Mononuclear cell (primary cell): ENCODE measurements at regions not wholly inside any gene's neighbourhood (a gene's known extent, or its start where the extent isn't known, plus 50 kb on each side); places are given as distances from the start of the nearest gene placed in this dataset.

Experiments used
- H3K27me3 ChIP-seq: 2 replicates; pipeline ENCODE4 v1.6.0; 2011; ENCODE audit warnings: low read length, control low read depth; ENCODE audit not compliant: insufficient read depth
- H3K4me1 ChIP-seq: 2 replicates; pipeline ENCODE4 v1.5.1; 2011; ENCODE audit warnings: mild to moderate bottlenecking, low read length, control low read depth; ENCODE audit not compliant: insufficient read depth
- H3K4me3 ChIP-seq: 2 replicates; pipeline ENCODE4 v1.5.1; 2011; ENCODE audit warnings: mild to moderate bottlenecking, low read length, moderate library complexity
- H3K9me3 ChIP-seq: 2 replicates; pipeline ENCODE4 v1.5.1; 2011; ENCODE audit warnings: low read depth, mild to moderate bottlenecking, control low read depth, low read length

- peaks cover 9% of the 10 kb centered on the region for H3K4me1 ChIP-seq
- no peaks in the 10 kb centered on the region for H3K9me3 ChIP-seq
Measured at GRCh38 chr5:120241400-120241799, 222.7 kb upstream of the PRR16 start.

DNA sequence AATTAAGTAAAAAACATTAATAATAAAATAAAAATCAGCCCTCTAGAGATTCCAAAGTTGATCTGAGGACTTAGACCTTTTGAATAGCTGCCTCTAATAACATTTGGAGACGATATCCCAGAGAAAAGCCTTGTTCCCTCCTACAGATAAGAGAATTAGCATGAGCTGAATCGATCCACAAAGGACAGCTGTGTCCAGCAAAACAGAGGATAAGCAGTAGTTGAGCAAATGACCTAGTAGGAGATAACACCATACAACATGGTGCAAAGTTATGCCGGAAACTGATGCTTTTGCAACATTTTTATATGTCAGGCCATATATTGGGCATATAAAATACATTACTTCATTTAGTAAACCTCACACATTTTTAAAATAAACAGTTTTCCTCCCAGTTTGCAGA, 212.2 kb upstream of the PRR16 start:
- no peaks in the 10 kb centered on the region for H3K27me3 ChIP-seq
- H3K4me3 ChIP-seq, result no peak overlapping the region
- H3K4me1 ChIP-seq, result no peaks in the 10 kb centered on the region
- no peaks in the 10 kb centered on the region for H3K9me3 ChIP-seq

More at GRCh38 chr5:120241400-120241799, 222.7 kb upstream of the PRR16 start:
- no peak overlapping the region for H3K4me3 ChIP-seq
- no peaks in the 10 kb centered on the region for H3K27me3 ChIP-seq

GRCh38 chr5:120252839-120253238, 211.3 kb upstream of the PRR16 start:
- Histone ChIP-seq H3K9me3 (no peaks in the 10 kb centered on the region), H3K27me3 (no peaks in the 10 kb centered on the region), H3K4me3 (no peak overlapping the region), H3K4me1 (peaks cover 3% of the 10 kb centered on the region)

DNA sequence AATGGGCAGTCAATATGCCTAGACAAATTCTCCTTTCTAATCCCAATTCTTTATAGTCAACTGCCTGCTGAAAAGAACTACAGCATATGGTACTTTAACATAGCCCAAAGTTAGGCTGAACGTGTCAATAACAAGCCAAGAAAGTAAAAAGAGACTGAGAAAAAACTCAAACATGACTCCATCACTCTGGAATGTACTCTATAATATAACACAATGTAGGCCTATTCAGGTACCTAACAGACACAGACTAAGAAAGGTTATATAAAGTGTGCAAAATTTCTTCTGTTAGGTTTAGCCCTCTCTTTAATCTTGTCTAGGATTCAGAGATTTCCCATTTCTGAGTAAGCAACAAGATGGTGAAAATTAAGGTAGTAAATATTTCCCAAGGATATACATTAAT, 209.7 kb upstream of the PRR16 start:
- Histone ChIP-seq H3K4me3 (no peak overlapping the region), H3K27me3 (no peaks in the 10 kb centered on the region), H3K4me1 (peaks cover 8% of the 10 kb centered on the region), H3K9me3 (no peaks in the 10 kb centered on the region)

DNA sequence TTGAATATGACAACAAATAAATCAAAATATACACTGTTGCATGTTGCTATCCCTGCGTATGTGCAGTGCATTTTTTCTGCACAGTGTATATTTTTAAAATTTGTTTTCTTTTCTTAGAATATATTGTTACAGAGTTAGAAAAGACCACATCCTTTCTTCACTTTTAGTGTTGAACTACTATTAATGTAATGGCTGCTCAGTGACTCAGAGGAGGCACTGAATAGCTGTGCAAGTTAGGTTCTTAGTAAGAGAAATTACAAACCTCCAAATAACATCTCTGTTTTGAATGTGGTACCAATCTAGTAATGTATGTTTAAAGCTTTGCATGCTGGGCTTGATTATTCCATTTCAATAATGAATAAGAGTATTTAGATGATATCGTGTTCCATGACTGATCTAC, 208.9 kb upstream of the PRR16 start:
- Histone ChIP-seq H3K4me3 (no peak overlapping the region), H3K4me1 (peaks cover 8% of the 10 kb centered on the region), H3K9me3 (no peaks in the 10 kb centered on the region), H3K27me3 (no peaks in the 10 kb centered on the region)

DNA sequence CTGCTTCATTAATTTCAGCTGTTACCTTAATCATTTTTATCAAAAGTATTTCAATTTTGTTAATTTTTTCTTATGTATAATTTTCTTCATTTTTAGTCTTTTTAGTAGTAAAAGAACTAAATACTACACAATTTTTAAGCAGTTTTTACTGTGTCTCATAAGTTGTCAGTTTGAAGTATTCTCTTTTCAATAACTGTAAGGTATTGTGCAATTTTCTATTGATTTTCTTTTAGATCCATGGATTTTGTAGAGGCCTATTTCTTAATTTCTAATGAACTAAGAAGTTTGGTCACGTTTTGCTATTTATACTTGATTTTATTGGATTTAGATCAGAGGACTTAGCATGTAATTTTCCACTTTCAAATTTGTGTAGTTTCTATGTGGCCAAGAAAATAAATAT, 207.7 kb upstream of the PRR16 start:
- Histone ChIP-seq H3K27me3 (no peaks in the 10 kb centered on the region), H3K4me1 (peaks cover 8% of the 10 kb centered on the region), H3K4me3 (no peak overlapping the region), H3K9me3 (no peaks in the 10 kb centered on the region)

- no peak overlapping the region for H3K4me3 ChIP-seq
- no peaks in the 10 kb centered on the region for H3K27me3 ChIP-seq
- peaks cover 8% of the 10 kb centered on the region for H3K4me1 ChIP-seq
- no peaks in the 10 kb centered on the region for H3K9me3 ChIP-seq
Measured at GRCh38 chr5:120257358-120257971, 206.6 kb upstream of the PRR16 start.

DNA sequence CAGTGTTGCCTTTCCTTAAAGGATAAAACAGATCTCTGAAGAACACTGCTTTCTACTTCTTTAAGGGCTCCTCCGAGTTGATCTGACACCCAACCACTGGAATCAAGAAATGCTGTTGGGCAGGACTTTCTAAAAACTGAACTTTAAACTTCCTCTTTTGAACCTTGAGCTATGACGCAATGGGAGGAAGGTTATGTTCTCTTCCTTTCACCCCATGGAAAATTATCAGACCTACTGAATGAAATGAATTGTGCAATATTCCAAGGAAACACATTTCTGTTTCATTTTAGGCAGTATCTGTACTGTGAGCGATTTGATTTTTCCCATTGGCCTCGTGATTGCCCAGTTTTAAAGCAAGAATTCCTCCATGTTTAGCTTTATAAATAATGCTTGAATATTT, 206.0 kb upstream of the PRR16 start:
- Histone ChIP-seq H3K27me3 (no peaks in the 10 kb centered on the region), H3K4me3 (no peak overlapping the region), H3K9me3 (no peaks in the 10 kb centered on the region), H3K4me1 (peaks cover 8% of the 10 kb centered on the region)

- Histone ChIP-seq H3K4me1 (peaks cover 8% of the 10 kb centered on the region), H3K9me3 (no peaks in the 10 kb centered on the region)
Measured at GRCh38 chr5:120260651-120261050, 203.4 kb upstream of the PRR16 start.

DNA sequence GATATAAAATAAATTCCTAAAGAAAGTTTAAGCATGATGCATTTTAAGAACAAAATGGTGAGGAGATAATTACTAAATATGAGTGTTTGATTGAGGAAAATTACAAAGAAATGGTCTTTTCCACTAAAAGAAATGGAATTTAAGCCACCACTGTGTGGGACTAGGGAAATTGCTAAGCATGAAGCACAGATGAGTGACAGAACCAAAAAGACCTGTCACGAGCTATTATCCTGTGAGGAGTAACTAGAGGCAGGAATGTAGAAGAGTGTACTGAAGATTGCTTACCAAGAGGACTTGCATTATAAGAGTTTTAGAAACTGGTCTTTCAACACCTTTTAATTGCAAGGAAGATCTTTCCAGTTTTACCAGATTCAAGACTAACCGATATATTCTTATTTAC, 193.6 kb upstream of the PRR16 start:
- Histone ChIP-seq H3K27me3 (no peaks in the 10 kb centered on the region), H3K4me3 (no peak overlapping the region), H3K9me3 (no peaks in the 10 kb centered on the region), H3K4me1 (no peaks in the 10 kb centered on the region)

More at GRCh38 chr5:120260651-120261050, 203.4 kb upstream of the PRR16 start:
- no peak overlapping the region for H3K4me3 ChIP-seq
- H3K27me3 ChIP-seq, result no peaks in the 10 kb centered on the region

DNA sequence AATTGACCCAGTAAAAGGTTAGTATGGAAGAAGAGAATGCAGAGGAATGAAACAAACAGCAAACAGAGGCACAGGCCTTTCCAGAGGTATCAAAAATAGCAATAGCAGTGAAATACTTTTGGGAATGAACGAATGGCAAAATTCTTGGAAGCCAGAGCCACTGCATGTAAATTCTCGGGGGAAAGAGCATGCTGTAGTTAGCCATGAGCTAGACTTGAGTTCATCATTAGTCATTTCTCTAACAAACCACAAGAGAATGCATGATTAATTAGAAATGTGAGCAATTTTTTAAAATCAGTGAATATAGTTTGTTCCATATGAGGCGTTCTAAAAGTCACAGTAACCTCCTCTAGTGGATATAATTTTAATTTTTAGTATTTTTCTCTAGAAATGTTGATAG, 170.3 kb upstream of the PRR16 start:
- Histone ChIP-seq H3K9me3 (no peaks in the 10 kb centered on the region), H3K4me3 (no peak overlapping the region), H3K4me1 (no peaks in the 10 kb centered on the region)

DNA sequence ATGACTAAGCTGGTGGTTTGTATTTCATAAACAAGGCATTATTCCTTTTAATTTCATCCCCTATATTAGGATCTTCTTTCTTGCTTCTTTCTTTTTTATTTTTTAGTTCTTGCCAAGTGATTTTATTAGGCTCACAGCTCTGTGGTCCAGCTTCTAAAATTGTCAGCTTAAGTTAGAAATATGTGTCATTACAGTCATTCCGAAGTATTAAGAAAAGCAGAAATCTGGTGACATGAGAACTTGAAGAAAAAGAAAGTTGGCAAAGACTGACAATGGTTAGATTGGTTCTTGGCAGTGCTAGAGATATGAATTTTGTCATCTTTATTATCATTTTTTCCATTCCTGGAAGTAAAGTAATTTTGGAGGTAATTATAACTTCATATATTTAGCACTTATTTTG, 166.5 kb upstream of the PRR16 start:
- no peaks in the 10 kb centered on the region for H3K27me3 ChIP-seq
- H3K4me1 ChIP-seq, result no peaks in the 10 kb centered on the region
- no peak overlapping the region for H3K4me3 ChIP-seq
- H3K9me3 ChIP-seq, result no peaks in the 10 kb centered on the region

More for the DNA sequence above, 170.3 kb upstream of the PRR16 start:
- H3K27me3 ChIP-seq, result no peaks in the 10 kb centered on the region

DNA sequence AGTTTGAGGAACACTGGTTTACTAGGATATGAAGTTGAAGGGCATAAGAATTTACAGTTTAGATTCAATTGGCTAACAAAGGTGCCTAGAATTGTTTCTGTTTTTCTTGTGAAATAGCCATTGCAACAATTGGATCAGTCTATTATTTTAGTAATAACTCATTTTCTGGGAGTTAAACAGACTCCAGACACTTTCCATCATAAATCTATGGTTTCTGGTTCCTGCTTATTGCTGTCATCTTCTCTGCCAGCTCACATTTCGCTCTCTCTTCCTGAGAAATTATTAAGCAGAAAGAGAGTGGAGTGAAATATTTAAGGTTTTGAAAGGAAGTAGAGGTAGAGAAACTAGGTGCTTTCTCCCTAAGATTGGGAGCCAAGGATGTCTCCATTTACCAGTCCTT, 165.1 kb upstream of the PRR16 start:
- H3K9me3 ChIP-seq, result no peaks in the 10 kb centered on the region
- no peaks in the 10 kb centered on the region for H3K4me1 ChIP-seq
- H3K27me3 ChIP-seq, result no peaks in the 10 kb centered on the region

GRCh38 chr5:120304663-120305062, 159.4 kb upstream of the PRR16 start:
- Histone ChIP-seq H3K4me3 (no peak overlapping the region), H3K27me3 (no peaks in the 10 kb centered on the region), H3K4me1 (no peaks in the 10 kb centered on the region), H3K9me3 (no peaks in the 10 kb centered on the region)

More for the DNA sequence above, 165.1 kb upstream of the PRR16 start:
- no peak overlapping the region for H3K4me3 ChIP-seq

GRCh38 chr5:120306303-120306702, 157.8 kb upstream of the PRR16 start:
- Histone ChIP-seq H3K4me3 (no peak overlapping the region), H3K9me3 (no peaks in the 10 kb centered on the region), H3K4me1 (no peaks in the 10 kb centered on the region), H3K27me3 (no peaks in the 10 kb centered on the region)

DNA sequence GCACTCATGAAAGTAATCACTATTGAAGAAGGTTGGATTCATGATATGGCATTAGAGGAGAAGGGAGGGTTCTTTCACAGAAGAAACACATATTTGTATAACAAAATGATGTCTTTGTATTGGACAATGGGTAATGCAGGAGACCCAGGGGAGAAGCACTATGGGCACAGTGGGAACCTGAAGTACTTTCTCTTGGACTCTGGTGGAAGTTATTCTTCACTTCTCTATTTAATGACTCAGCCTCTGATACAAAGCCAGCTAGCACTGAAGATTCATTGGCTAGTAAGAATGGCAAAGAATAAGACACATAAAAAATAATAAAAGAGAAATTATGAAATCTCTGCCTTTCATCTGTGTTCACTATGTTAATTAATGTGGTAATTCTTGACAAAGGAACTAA, 149.9 kb upstream of the PRR16 start:
- Histone ChIP-seq H3K9me3 (no peaks in the 10 kb centered on the region), H3K27me3 (no peaks in the 10 kb centered on the region), H3K4me3 (no peak overlapping the region), H3K4me1 (no peaks in the 10 kb centered on the region)
